HEK293 (cell line): ENCODE measurements at regions not wholly inside any gene's neighbourhood (a gene's known extent, or its start where the extent isn't known, plus 50 kb on each side); places are given as distances from the start of the nearest gene placed in this dataset.

Source experiments
- CTCF ChIA-PET: fragments of 350-600 bp; formaldehyde crosslinking; extraction: SDS; loops from one replicate; lab custom pipeline; 2021; ENCODE audit warnings: antibody characterized with exemption; lab: Yijun Ruan, JAX
- POLR2A ChIA-PET: fragments of 300-600 bp; formaldehyde crosslinking; extraction: SDS; loops from one replicate; lab custom pipeline; 2020; ENCODE audit warnings: antibody characterized with exemption, inconsistent platforms; lab: Yijun Ruan, JAX
- H3K27ac ChIP-seq: fragments of 200-500 bp; sonication (Bioruptor generic); 2 replicates; pipeline ENCODE4 v1.5.1; 2014; ENCODE audit warnings: low read depth, low read length, control low read depth, inconsistent platforms; ENCODE audit errors: extremely low read depth
- H3K36me3 ChIP-seq, 2 experiments: fragments of 200-500 bp in 1 of 2; sonication (Bioruptor generic) in 1 of 2; 1 replicate in 1 of 2; 2 replicates in 1 of 2; pipeline ENCODE4 v1.5.1; 2014 to 2017; ENCODE audit warnings: inconsistent platforms in 2 of 2, low read length in 2 of 2; ENCODE audit not compliant: control insufficient read depth in 2 of 2, insufficient read depth in 1 of 2
- H3K4me1 ChIP-seq: fragments of 200-500 bp; sonication (Bioruptor generic); 2 replicates; pipeline ENCODE4 v1.5.1; 2014; ENCODE audit warnings: mild to moderate bottlenecking, low read length, inconsistent platforms; ENCODE audit not compliant: control insufficient read depth, insufficient read depth
- H3K4me3 ChIP-seq: 2 replicates; pipeline ENCODE4 v1.5.1; 2011; ENCODE audit warnings: low read depth, mild to moderate bottlenecking, control low read depth, low read length, moderate library complexity
- H3K9me3 ChIP-seq: fragments of 200-500 bp; sonication (Bioruptor generic); 2 replicates; pipeline ENCODE4 v1.5.1; 2014; ENCODE audit warnings: low read depth, low read length, inconsistent platforms; ENCODE audit not compliant: control insufficient read depth, insufficient read depth
- AEBP2 ChIP-seq: fragments of 450-650 bp; formaldehyde crosslinking; IDR thresholded peaks from 2 replicates; pipeline ENCODE4 v1.5.1; 2016; ENCODE audit warnings: missing biosample characterization, missing genetic modification characterization, borderline replicate concordance
- BCL11A ChIP-seq: fragments of 450-650 bp; formaldehyde crosslinking; IDR thresholded peaks from 2 replicates; pipeline ENCODE4 v1.5.1; 2016; ENCODE audit warnings: low read depth, missing biosample characterization, missing genetic modification characterization
- ELK4 ChIP-seq: IDR thresholded peaks from 2 replicates; pipeline ENCODE4 v1.6.1; 2011; ENCODE audit warnings: mild to moderate bottlenecking, low read depth, low read length, borderline replicate concordance
- GLI2 ChIP-seq: fragments of 450-650 bp; formaldehyde crosslinking; IDR thresholded peaks from 2 replicates; pipeline ENCODE4; 2017; ENCODE audit warnings: missing biosample characterization, missing genetic modification characterization, low read depth, borderline replicate concordance
- IKZF3 ChIP-seq: fragments of 450-650 bp; IDR thresholded peaks from 2 replicates; pipeline ENCODE4 v1.5.0; 2018; ENCODE audit warnings: missing biosample characterization, mild to moderate bottlenecking, missing genetic modification characterization, moderate library complexity
- SP2 ChIP-seq: fragments of 450-650 bp; formaldehyde crosslinking; IDR thresholded peaks from 2 replicates; pipeline ENCODE4 v1.5.1; 2016; ENCODE audit warnings: missing biosample characterization, missing genetic modification characterization
- TCF7L2 ChIP-seq: IDR thresholded peaks from 2 replicates; pipeline ENCODE4 v1.6.1; 2011; ENCODE audit warnings: low read depth, mild to moderate bottlenecking, inconsistent platforms, low read length, moderate library complexity, borderline replicate concordance
- ZNF10 ChIP-seq: fragments of 450-650 bp; formaldehyde crosslinking; IDR thresholded peaks from 2 replicates; pipeline ENCODE4 v1.5.1; 2017; ENCODE audit warnings: missing biosample characterization, missing genetic modification characterization
- ZNF114 ChIP-seq: fragments of 450-650 bp; formaldehyde crosslinking; IDR thresholded peaks from 2 replicates; pipeline ENCODE4 v1.5.0; 2017; ENCODE audit warnings: missing biosample characterization, missing genetic modification characterization
- ZNF138 ChIP-seq: fragments of 450-650 bp; formaldehyde crosslinking; IDR thresholded peaks from 2 replicates; pipeline ENCODE4 v1.5.1; 2016; ENCODE audit warnings: missing biosample characterization, missing genetic modification characterization, borderline replicate concordance
- ZNF16 ChIP-seq: fragments of 450-650 bp; formaldehyde crosslinking; IDR thresholded peaks from 2 replicates; pipeline ENCODE4 v1.5.1; 2016; ENCODE audit warnings: low read depth, missing biosample characterization, missing genetic modification characterization
- ZNF202 ChIP-seq: fragments of 450-650 bp; formaldehyde crosslinking; IDR thresholded peaks from 2 replicates; pipeline ENCODE4 v1.5.1; 2016; ENCODE audit warnings: missing biosample characterization, missing genetic modification characterization, borderline replicate concordance
- ZNF214 ChIP-seq: fragments of 450-650 bp; formaldehyde crosslinking; IDR thresholded peaks from 2 replicates; pipeline ENCODE4 v1.5.1; 2017; ENCODE audit warnings: missing biosample characterization, mild to moderate bottlenecking, missing genetic modification characterization, borderline replicate concordance
- ZNF248 ChIP-seq: fragments of 450-650 bp; formaldehyde crosslinking; IDR thresholded peaks from 2 replicates; pipeline ENCODE4 v1.5.1; 2017; ENCODE audit warnings: missing biosample characterization, missing genetic modification characterization
- ZNF426 ChIP-seq: fragments of 450-650 bp; formaldehyde crosslinking; IDR thresholded peaks from 2 replicates; pipeline ENCODE4 v1.5.1; 2017; ENCODE audit warnings: missing biosample characterization, missing genetic modification characterization, mild to moderate bottlenecking, inconsistent platforms, moderate library complexity
- ZNF530 ChIP-seq: fragments of 450-650 bp; formaldehyde crosslinking; IDR thresholded peaks from 2 replicates; pipeline ENCODE4 v1.5.1; 2016; ENCODE audit warnings: low read depth, missing biosample characterization, missing genetic modification characterization
- ZNF623 ChIP-seq: fragments of 450-650 bp; formaldehyde crosslinking; IDR thresholded peaks from 2 replicates; pipeline ENCODE4 v1.5.1; 2016; ENCODE audit warnings: missing biosample characterization, missing genetic modification characterization
- ZNF626 ChIP-seq: fragments of 450-650 bp; sonication (Bioruptor Pico); formaldehyde crosslinking; IDR thresholded peaks from 2 replicates; pipeline ENCODE4 v1.5.1; 2018; ENCODE audit warnings: missing biosample characterization, missing genetic modification characterization, inconsistent platforms
- ZNF658 ChIP-seq: fragments of 450-650 bp; formaldehyde crosslinking; IDR thresholded peaks from 2 replicates; pipeline ENCODE4; 2016; ENCODE audit warnings: missing biosample characterization, missing genetic modification characterization
- ZSCAN5A ChIP-seq: fragments of 450-650 bp; formaldehyde crosslinking; IDR thresholded peaks from 2 replicates; pipeline ENCODE4 v1.5.1; 2016; ENCODE audit warnings: missing biosample characterization, missing genetic modification characterization

GRCh38 chr16:66199189-66199588 is 167.3 kb upstream of the CDH5 start (continued):
- TF ChIP-seq AEBP2 (tag by site-specific recombination) (no peak), TCF7L2 (no peak), GLI2 (tag by site-specific recombination) (no peak), ZNF202 (tag by site-specific recombination) (no peak), ZSCAN5A (tag by site-specific recombination) (no peak), ZNF16 (no peak), ZNF658 (tag by site-specific recombination) (no peak), ZNF114 (tag by site-specific recombination) (no peak), ZNF623 (tag by site-specific recombination) (no peak), ZNF626 (tag by site-specific recombination) (no peak)

- H3K27ac ChIP-seq = no peak overlapping the region
- no peak for TF ChIP-seq BCL11A (tag by site-specific recombination)
- POLR2A ChIA-PET = no interaction called here
- no peaks in the 10 kb centered on the region for H3K4me1 ChIP-seq
- CTCF ChIA-PET = no interaction called here
- no peak overlapping the region for H3K4me3 ChIP-seq
- no peaks in the 10 kb centered on the region for H3K9me3 ChIP-seq
- H3K36me3 ChIP-seq = no peaks in the 10 kb centered on the region
Observed at GRCh38 chr16:66198641-66199040, 167.8 kb upstream of the CDH5 start.

- ChIA-PET POLR2A (no interaction called here), CTCF (no interaction called here)
- Histone ChIP-seq H3K27ac (no peak overlapping the region), H3K4me1 (no peaks in the 10 kb centered on the region), H3K36me3 (no peaks in the 10 kb centered on the region), H3K9me3 (no peaks in the 10 kb centered on the region), H3K4me3 (no peak overlapping the region)
- TF ChIP-seq ZNF138 (tag by site-specific recombination) = no peak
Observed at GRCh38 chr16:66197668-66198278, 168.7 kb upstream of the CDH5 start.

GRCh38 chr16:66196770-66197169 is 169.7 kb upstream of the CDH5 start:
- no peak overlapping the region for H3K27ac ChIP-seq
- TF ChIP-seq IKZF3 (tag by site-specific recombination) (no peak), SP2 (tag by site-specific recombination) (no peak), ELK4 (no peak), ZNF530 (tag by site-specific recombination) (no peak), ZNF214 (tag by site-specific recombination) (no peak), ZNF426 (tag by site-specific recombination) (no peak), ZNF10 (tag by site-specific recombination) (no peak), ZNF248 (tag by site-specific recombination) (no peak), ZNF138 (tag by site-specific recombination) (no peak)
- ChIA-PET CTCF (no interaction called here), POLR2A (no interaction called here)
- no peaks in the 10 kb centered on the region for H3K9me3 ChIP-seq
- H3K4me3 ChIP-seq = no peak overlapping the region
- H3K36me3 ChIP-seq = no peaks in the 10 kb centered on the region
- no peaks in the 10 kb centered on the region for H3K4me1 ChIP-seq
